MM.1S (cell line): ENCODE measurements at regions not wholly inside any gene's neighbourhood (a gene's known extent, or its start where the extent isn't known, plus 50 kb on each side); places are given as distances from the start of the nearest gene placed in this dataset.

Source experiments
- DNase-seq: peaks from one replicate; pipeline ENCODE4 v3.0.0-alpha.2; 2015
- H2AFZ ChIP-seq: fragments of 300-600 bp; sonication (generic); 2 replicates; pipeline ENCODE4 v1.6.0; 2016; ENCODE audit warnings: antibody characterized with exemption, low read length
- H3F3A ChIP-seq: fragments of 300-600 bp; sonication (generic); 2 replicates; pipeline ENCODE4 v1.6.1; 2016; ENCODE audit warnings: mild to moderate bottlenecking, antibody characterized with exemption, low read length, moderate library complexity, mixed read lengths; ENCODE audit not compliant: insufficient read depth
- H3K27ac ChIP-seq: fragments of 300-600 bp; sonication (generic); 2 replicates; pipeline ENCODE4 v1.5.1; 2016; ENCODE audit warnings: mild to moderate bottlenecking, low read length
- H3K27me3 ChIP-seq: fragments of 300-600 bp; sonication (generic); replicated peaks from 2 replicates; pipeline ENCODE4 v1.6.0; 2016; ENCODE audit warnings: low read length; ENCODE audit not compliant: insufficient read depth
- H3K36me3 ChIP-seq: fragments of 300-600 bp; sonication (generic); replicated peaks from 2 replicates; pipeline ENCODE4 v1.6.1; 2016; ENCODE audit warnings: mild to moderate bottlenecking, low read length, mixed read lengths; ENCODE audit not compliant: insufficient read depth
- H3K4me1 ChIP-seq: fragments of 300-600 bp; sonication (generic); 2 replicates; pipeline ENCODE4 v1.6.1; 2016; ENCODE audit warnings: low read length, mixed read lengths
- H3K4me2 ChIP-seq: fragments of 300-600 bp; sonication (generic); 2 replicates; pipeline ENCODE4 v1.6.0; 2016; ENCODE audit warnings: low read depth, low read length
- H3K4me3 ChIP-seq: fragments of 300-600 bp; sonication (generic); 2 replicates; pipeline ENCODE4 v1.5.1; 2016; ENCODE audit warnings: low read length, mixed read lengths
- H3K79me2 ChIP-seq: fragments of 300-600 bp; sonication (generic); 2 replicates; pipeline ENCODE4 v1.6.1; 2016; ENCODE audit warnings: mixed run types, low read length, mixed read lengths
- H3K9ac ChIP-seq: fragments of 300-600 bp; sonication (generic); 2 replicates; pipeline ENCODE4 v1.6.1; 2016; ENCODE audit warnings: low read length, mixed read lengths
- H3K9me2 ChIP-seq: fragments of 300-600 bp; sonication (generic); replicated peaks from 2 replicates; pipeline ENCODE4 v1.6.1; 2016; ENCODE audit warnings: mild to moderate bottlenecking, low read length, mixed read lengths; ENCODE audit not compliant: insufficient read depth
- H3K9me3 ChIP-seq: fragments of 300-600 bp; sonication (generic); replicated peaks from 2 replicates; pipeline ENCODE4 v1.6.1; 2016; ENCODE audit warnings: mild to moderate bottlenecking, low read length, mixed read lengths; ENCODE audit not compliant: insufficient read depth
- H4K20me1 ChIP-seq: fragments of 300-600 bp; sonication (generic); 2 replicates; pipeline ENCODE4 v1.6.1; 2016; ENCODE audit warnings: mild to moderate bottlenecking, low read length, moderate library complexity, mixed read lengths; ENCODE audit not compliant: insufficient read depth
- EZH2 ChIP-seq: fragments of 300-600 bp; sonication (generic); optimal IDR thresholded peaks from 2 replicates; pipeline ENCODE3; 2017; ENCODE audit warnings: low read depth, mild to moderate bottlenecking, antibody characterized with exemption, low read length, mixed read lengths
- EZH2phosphoT487 ChIP-seq: fragments of 300-600 bp; sonication (generic); IDR thresholded peaks from 2 replicates; pipeline ENCODE4 v1.6.1; 2018; ENCODE audit warnings: antibody characterized with exemption, low read length
- TF ChIP-seq, protein P1 (sequence below): fragments of 300-600 bp; sonication (generic); IDR thresholded peaks from 2 replicates; pipeline ENCODE4 v1.5.1; 2016; ENCODE audit warnings: antibody characterized with exemption, low read length, mixed read lengths

DNA sequence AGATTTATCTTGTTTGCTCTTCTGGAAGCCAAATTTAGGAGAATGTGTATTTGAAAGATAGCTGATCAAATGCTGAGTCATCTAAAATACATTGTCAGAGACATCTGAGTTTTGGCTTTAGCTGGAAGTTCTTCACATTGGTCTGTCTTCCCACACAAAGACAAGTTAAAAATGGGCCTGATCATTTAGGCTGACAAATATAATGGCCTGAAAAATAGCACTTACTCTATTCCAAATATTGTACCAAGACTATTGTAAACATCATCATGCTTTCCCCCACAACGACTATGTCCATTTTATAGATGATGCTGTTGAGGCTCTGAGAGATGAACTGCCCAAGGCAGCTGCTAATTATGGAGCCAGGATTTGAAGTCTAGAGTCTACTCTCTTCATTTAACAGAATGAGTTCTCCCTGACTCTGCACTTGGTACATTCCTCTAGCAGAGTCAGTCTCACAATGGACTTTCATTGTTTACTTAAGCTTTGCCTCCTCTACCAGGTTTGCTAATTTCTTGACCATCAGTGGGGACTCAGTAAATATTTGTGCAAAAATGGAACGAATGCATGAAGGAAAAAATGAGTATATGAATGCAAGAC lies 619.4 kb upstream of the KLF4 start:
- Histone ChIP-seq H3F3A (no peaks in the 10 kb centered on the region), H3K4me3 (no peak overlapping the region), H2AFZ (no peak overlapping the region), H3K27ac (no peak overlapping the region), H3K9ac (no peak overlapping the region), H3K9me3 (no peaks in the 10 kb centered on the region), H3K4me2 (no peak overlapping the region), H3K36me3 (no peaks in the 10 kb centered on the region), H3K79me2 (no peaks in the 10 kb centered on the region), H3K27me3 (no peaks in the 10 kb centered on the region), H3K4me1 (no peaks in the 10 kb centered on the region), H3K9me2 (no peaks in the 10 kb centered on the region), H4K20me1 (no peaks in the 10 kb centered on the region)
- no peak for TF ChIP-seq EZH2phosphoT487
- DNase-seq, result no peak

DNA sequence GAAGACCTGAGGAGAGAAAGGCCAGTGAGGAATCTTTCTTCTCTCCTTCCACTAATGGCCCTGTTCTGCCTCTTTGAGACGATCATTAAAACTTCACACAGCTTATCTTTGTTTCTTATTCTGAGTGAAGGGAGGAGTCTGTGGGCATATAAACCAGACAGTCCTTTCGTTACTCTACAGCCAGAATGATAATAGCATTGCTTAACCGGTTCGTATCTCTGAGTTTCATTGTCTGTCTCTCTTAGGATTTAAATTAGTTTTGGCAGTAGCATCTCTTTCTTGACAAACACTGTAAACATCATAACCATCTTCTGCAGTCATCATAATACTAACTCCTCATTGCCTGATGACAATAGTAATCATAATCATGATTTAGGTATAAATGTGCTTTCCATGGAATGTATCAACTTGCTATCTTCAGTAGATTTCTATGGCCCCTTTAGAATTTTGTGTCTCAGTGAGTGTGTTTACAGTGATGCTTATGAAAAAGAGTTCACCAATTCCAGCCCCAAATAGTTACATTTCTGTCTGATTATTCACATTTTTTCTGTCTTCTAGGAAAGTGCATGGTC lies 618.8 kb upstream of the KLF4 start:
- no peaks in the 10 kb centered on the region for H3K79me2 ChIP-seq
- TF ChIP-seq, protein P1, sequence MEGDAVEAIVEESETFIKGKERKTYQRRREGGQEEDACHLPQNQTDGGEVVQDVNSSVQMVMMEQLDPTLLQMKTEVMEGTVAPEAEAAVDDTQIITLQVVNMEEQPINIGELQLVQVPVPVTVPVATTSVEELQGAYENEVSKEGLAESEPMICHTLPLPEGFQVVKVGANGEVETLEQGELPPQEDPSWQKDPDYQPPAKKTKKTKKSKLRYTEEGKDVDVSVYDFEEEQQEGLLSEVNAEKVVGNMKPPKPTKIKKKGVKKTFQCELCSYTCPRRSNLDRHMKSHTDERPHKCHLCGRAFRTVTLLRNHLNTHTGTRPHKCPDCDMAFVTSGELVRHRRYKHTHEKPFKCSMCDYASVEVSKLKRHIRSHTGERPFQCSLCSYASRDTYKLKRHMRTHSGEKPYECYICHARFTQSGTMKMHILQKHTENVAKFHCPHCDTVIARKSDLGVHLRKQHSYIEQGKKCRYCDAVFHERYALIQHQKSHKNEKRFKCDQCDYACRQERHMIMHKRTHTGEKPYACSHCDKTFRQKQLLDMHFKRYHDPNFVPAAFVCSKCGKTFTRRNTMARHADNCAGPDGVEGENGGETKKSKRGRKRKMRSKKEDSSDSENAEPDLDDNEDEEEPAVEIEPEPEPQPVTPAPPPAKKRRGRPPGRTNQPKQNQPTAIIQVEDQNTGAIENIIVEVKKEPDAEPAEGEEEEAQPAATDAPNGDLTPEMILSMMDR, result no peak
- no peak for TF ChIP-seq EZH2
- no peaks in the 10 kb centered on the region for H3K36me3 ChIP-seq
- no peak for DNase-seq
- H3K9me2 ChIP-seq, result no peaks in the 10 kb centered on the region
- H3F3A ChIP-seq, result no peaks in the 10 kb centered on the region
- no peaks in the 10 kb centered on the region for H3K9me3 ChIP-seq
- no peaks in the 10 kb centered on the region for H4K20me1 ChIP-seq
- no peaks in the 10 kb centered on the region for H3K4me1 ChIP-seq
- H3K4me2 ChIP-seq, result no peak overlapping the region
- no peaks in the 10 kb centered on the region for H3K27me3 ChIP-seq
- H3K27ac ChIP-seq, result no peak overlapping the region
- H2AFZ ChIP-seq, result no peak overlapping the region
- no peak overlapping the region for H3K4me3 ChIP-seq
- H3K9ac ChIP-seq, result no peak overlapping the region

DNA sequence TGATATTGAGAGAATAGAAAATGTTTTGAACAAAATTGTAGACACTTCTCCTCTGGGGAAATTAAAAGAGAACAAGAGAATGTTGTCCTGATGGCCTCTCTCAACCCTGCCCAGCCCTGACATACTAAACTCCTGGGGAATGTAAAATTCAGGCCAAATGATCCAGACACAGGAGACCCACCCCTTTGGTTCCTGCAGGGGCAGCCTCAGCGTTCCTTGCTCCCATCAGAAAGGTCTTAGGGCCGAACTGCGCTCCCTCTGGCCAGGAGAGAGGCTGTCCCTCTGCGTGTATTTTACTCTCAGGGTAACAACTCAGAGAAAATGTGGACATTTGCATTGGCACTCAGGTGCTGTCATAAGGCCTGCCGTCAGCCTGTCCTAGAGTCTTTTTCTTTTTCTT lies 616.3 kb upstream of the KLF4 start:
- Histone ChIP-seq H3K4me3 (no peak overlapping the region), H3K9me2 (no peaks in the 10 kb centered on the region), H4K20me1 (no peaks in the 10 kb centered on the region), H3K9me3 (no peaks in the 10 kb centered on the region), H3K27me3 (no peaks in the 10 kb centered on the region), H2AFZ (no peak overlapping the region), H3K4me2 (no peak overlapping the region), H3K36me3 (no peaks in the 10 kb centered on the region), H3K9ac (no peak overlapping the region), H3K79me2 (no peaks in the 10 kb centered on the region), H3K4me1 (no peaks in the 10 kb centered on the region), H3F3A (no peaks in the 10 kb centered on the region), H3K27ac (no peak overlapping the region)
- TF ChIP-seq EZH2phosphoT487 (no peak), EZH2 (no peak)
- TF ChIP-seq, protein P1, result no peak
- no peak for DNase-seq

GRCh38 chr9:108104991-108105390 lies 615.4 kb upstream of the KLF4 start:
- H3K79me2 ChIP-seq, result no peaks in the 10 kb centered on the region
- no peak overlapping the region for H2AFZ ChIP-seq
- no peak for DNase-seq
- no peaks in the 10 kb centered on the region for H4K20me1 ChIP-seq
- no peaks in the 10 kb centered on the region for H3K36me3 ChIP-seq
- no peaks in the 10 kb centered on the region for H3K27me3 ChIP-seq
- no peak overlapping the region for H3K9ac ChIP-seq
- no peak overlapping the region for H3K4me2 ChIP-seq
- TF ChIP-seq EZH2phosphoT487 (no peak), EZH2 (no peak)
- TF ChIP-seq, protein P1, result no peak
- H3K9me2 ChIP-seq, result no peaks in the 10 kb centered on the region
- H3K4me3 ChIP-seq, result no peak overlapping the region
- no peaks in the 10 kb centered on the region for H3F3A ChIP-seq
- no peaks in the 10 kb centered on the region for H3K4me1 ChIP-seq
- no peaks in the 10 kb centered on the region for H3K9me3 ChIP-seq
- no peak overlapping the region for H3K27ac ChIP-seq
